ENCODE measurements at regions not wholly inside any gene's neighbourhood (a gene's known extent, or its start where the extent isn't known, plus 50 kb on each side); places are given as distances from the start of the nearest gene placed in this dataset.

GRCh38 chr10:120738658-120739057 is 112.5 kb upstream of the WDR11 start:
- TF ChIP-seq, protein P1, sequence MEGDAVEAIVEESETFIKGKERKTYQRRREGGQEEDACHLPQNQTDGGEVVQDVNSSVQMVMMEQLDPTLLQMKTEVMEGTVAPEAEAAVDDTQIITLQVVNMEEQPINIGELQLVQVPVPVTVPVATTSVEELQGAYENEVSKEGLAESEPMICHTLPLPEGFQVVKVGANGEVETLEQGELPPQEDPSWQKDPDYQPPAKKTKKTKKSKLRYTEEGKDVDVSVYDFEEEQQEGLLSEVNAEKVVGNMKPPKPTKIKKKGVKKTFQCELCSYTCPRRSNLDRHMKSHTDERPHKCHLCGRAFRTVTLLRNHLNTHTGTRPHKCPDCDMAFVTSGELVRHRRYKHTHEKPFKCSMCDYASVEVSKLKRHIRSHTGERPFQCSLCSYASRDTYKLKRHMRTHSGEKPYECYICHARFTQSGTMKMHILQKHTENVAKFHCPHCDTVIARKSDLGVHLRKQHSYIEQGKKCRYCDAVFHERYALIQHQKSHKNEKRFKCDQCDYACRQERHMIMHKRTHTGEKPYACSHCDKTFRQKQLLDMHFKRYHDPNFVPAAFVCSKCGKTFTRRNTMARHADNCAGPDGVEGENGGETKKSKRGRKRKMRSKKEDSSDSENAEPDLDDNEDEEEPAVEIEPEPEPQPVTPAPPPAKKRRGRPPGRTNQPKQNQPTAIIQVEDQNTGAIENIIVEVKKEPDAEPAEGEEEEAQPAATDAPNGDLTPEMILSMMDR (IDR thresholded peaks at IDR 0.05 in 8 of 11, conservative IDR thresholded peaks at IDR 0.05 in 3 of 11): no peak
- TF ChIP-seq POLR2A (IDR thresholded peaks at IDR 0.05) (no peak), POLR2AphosphoS5 (IDR thresholded peaks at IDR 0.05) (no peak)

Data from spleen (tissue), 7 donors.